ENCODE measurements at regions not wholly inside any gene's neighbourhood (a gene's known extent, or its start where the extent isn't known, plus 50 kb on each side); places are given as distances from the start of the nearest gene placed in this dataset.

- TF ChIP-seq CTCF (IDR thresholded peaks at IDR 0.05) (no peak), POLR2A (IDR thresholded peaks at IDR 0.05) (no peak)
Measured at GRCh38 chr17:79404136-79404911, 206.5 kb downstream of the RBFOX3 start.
